HG03103 (cell line): ENCODE measurements at regions not wholly inside any gene's neighbourhood (a gene's known extent, or its start where the extent isn't known, plus 50 kb on each side); places are given as distances from the start of the nearest gene placed in this dataset.

Source experiments
- ATAC-seq: cut with Tn5 transposase; IDR thresholded peaks from one replicate; pipeline ENCODE4 v1.9.1; 2021; ENCODE audit warnings: low read depth; ENCODE audit not compliant: unreplicated experiment

GRCh38 chr3:84439476-84439875 lies 519.3 kb upstream of the CADM2 start:
- ATAC-seq: no peak

GRCh38 chr3:84440291-84440690 lies 518.5 kb upstream of the CADM2 start:
- no peak for ATAC-seq

GRCh38 chr3:84442533-84442932 lies 516.3 kb upstream of the CADM2 start:
- no peak for ATAC-seq

- no peak for ATAC-seq
Measured at GRCh38 chr3:84444726-84445521, 513.9 kb upstream of the CADM2 start.

- ATAC-seq: no peak
Measured at GRCh38 chr3:84487296-84487695, 471.5 kb upstream of the CADM2 start.

GRCh38 chr3:84504761-84505160 lies 454.0 kb upstream of the CADM2 start:
- no peak for ATAC-seq

- ATAC-seq: no peak
Measured at GRCh38 chr3:84510007-84510406, 448.8 kb upstream of the CADM2 start.

- ATAC-seq: no peak
Measured at GRCh38 chr3:84522893-84523292, 435.9 kb upstream of the CADM2 start.

- no peak for ATAC-seq
Measured at GRCh38 chr3:84536916-84537315, 421.9 kb upstream of the CADM2 start.

GRCh38 chr3:84538597-84538996 lies 420.2 kb upstream of the CADM2 start:
- no peak for ATAC-seq

- no peak for ATAC-seq
Measured at GRCh38 chr3:84547207-84547606, 411.6 kb upstream of the CADM2 start.

GRCh38 chr3:84547971-84548970 lies 410.5 kb upstream of the CADM2 start:
- peak; percentile 95 for ATAC-seq

GRCh38 chr3:84555629-84556028 lies 403.2 kb upstream of the CADM2 start:
- no peak for ATAC-seq

- ATAC-seq: no peak
Measured at GRCh38 chr3:84566256-84566655, 392.5 kb upstream of the CADM2 start.

- no peak for ATAC-seq
Measured at GRCh38 chr3:84567796-84568195, 391.0 kb upstream of the CADM2 start.

GRCh38 chr3:84573962-84574361 lies 384.8 kb upstream of the CADM2 start:
- ATAC-seq: no peak

- no peak for ATAC-seq
Measured at GRCh38 chr3:84586427-84586826, 372.4 kb upstream of the CADM2 start.

GRCh38 chr3:84600703-84601225 lies 358.0 kb upstream of the CADM2 start:
- ATAC-seq: no peak

- ATAC-seq: no peak
Measured at GRCh38 chr3:84601303-84601702, 357.5 kb upstream of the CADM2 start.

GRCh38 chr3:84621823-84622222 lies 337.0 kb upstream of the CADM2 start:
- no peak for ATAC-seq

- no peak for ATAC-seq
Measured at GRCh38 chr3:84634668-84635067, 324.1 kb upstream of the CADM2 start.
